Astrocyte (in vitro differentiated cells and primary cell): ENCODE measurements at regions not wholly inside any gene's neighbourhood (a gene's known extent, or its start where the extent isn't known, plus 50 kb on each side); places are given as distances from the start of the nearest gene placed in this dataset.

Experiments
- EZH2 ChIP-seq: IDR thresholded peaks from 2 replicates; pipeline ENCODE4 v1.6.1; 2012; ENCODE audit warnings: mild to moderate bottlenecking, low read length, inconsistent platforms; ENCODE audit not compliant: insufficient read depth
- TF ChIP-seq, protein P1 (sequence below): IDR thresholded peaks from 2 replicates; pipeline ENCODE4 v1.5.1; 2011; ENCODE audit warnings: low read depth, mild to moderate bottlenecking, inconsistent platforms, low read length, moderate library complexity; ENCODE audit not compliant: insufficient read depth

DNA sequence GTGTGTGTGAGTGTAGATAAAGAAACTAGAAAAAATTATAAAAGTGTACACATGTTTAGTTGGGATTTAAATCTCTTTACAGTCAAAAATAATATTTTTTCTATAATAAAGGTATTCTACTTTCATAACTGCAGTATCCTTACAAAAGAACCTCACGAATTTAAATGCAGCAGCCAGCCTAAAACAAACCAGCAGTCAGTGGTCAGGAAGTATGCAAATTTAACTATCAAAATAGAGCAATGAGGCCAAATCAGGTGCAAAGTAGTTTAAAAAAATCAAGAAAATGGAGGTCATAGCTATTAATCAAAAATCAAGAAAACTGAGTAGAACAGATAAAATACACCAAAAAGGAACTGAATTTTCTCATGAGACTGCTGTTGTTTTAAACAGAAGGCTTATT, 407.1 kb downstream of the CDH19 start:
- TF ChIP-seq, protein P1, sequence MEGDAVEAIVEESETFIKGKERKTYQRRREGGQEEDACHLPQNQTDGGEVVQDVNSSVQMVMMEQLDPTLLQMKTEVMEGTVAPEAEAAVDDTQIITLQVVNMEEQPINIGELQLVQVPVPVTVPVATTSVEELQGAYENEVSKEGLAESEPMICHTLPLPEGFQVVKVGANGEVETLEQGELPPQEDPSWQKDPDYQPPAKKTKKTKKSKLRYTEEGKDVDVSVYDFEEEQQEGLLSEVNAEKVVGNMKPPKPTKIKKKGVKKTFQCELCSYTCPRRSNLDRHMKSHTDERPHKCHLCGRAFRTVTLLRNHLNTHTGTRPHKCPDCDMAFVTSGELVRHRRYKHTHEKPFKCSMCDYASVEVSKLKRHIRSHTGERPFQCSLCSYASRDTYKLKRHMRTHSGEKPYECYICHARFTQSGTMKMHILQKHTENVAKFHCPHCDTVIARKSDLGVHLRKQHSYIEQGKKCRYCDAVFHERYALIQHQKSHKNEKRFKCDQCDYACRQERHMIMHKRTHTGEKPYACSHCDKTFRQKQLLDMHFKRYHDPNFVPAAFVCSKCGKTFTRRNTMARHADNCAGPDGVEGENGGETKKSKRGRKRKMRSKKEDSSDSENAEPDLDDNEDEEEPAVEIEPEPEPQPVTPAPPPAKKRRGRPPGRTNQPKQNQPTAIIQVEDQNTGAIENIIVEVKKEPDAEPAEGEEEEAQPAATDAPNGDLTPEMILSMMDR: no peak
- TF ChIP-seq EZH2: no peak
